ENCODE measurements at regions not wholly inside any gene's neighbourhood (a gene's known extent, or its start where the extent isn't known, plus 50 kb on each side); places are given as distances from the start of the nearest gene placed in this dataset.

GRCh38 chr9:29514336-29514735 is 1941.1 kb upstream of the C9orf72 start:
- Histone ChIP-seq H3K4me1 (peaks cover 0 to 5% (median 0%) of the 10 kb centered on the region in 3 donors), H3K9me3 (no peaks in the 10 kb centered on the region), H3K27me3 (no peaks in the 10 kb centered on the region), H3K36me3 (no peaks in the 10 kb centered on the region), H3K27ac (no peak overlapping the region), H3K4me3 (no peak overlapping the region)
- TF ChIP-seq POLR2A (IDR thresholded peaks at IDR 0.05) (no peak), CTCF (IDR thresholded peaks at IDR 0.05) (no peak)
- DNase-seq: no peak
- intact Hi-C loops (cut with DNase I): no loop called here
- WGBS, 2 donors: 40 to 47% methylated on average over 9 to 10 of the region's 11 CpGs

- Histone ChIP-seq H3K27me3 (no peaks in the 10 kb centered on the region), H3K4me3 (no peak overlapping the region), H3K9me3 (no peaks in the 10 kb centered on the region), H3K36me3 (no peaks in the 10 kb centered on the region), H3K27ac (no peak overlapping the region), H3K4me1 (peaks cover 0 to 5% (median 0%) of the 10 kb centered on the region in 3 donors)
- intact Hi-C loops (cut with DNase I): no loop called here
- 57 to 75% methylated on average over 8 of the region's 8 CpGs for WGBS, 2 donors
- DNase-seq: no peak
- TF ChIP-seq POLR2A (IDR thresholded peaks at IDR 0.05): no peak
- no peak for TF ChIP-seq CTCF (IDR thresholded peaks at IDR 0.05)
Observed at GRCh38 chr9:29514862-29515261, 1941.6 kb upstream of the C9orf72 start.

- Histone ChIP-seq H3K36me3 (no peaks in the 10 kb centered on the region), H3K27me3 (no peaks in the 10 kb centered on the region), H3K27ac (no peak overlapping the region), H3K9me3 (no peaks in the 10 kb centered on the region), H3K4me3 (no peak overlapping the region), H3K4me1 (peaks cover 0 to 11% (median 0%) of the 10 kb centered on the region in 3 donors)
- intact Hi-C loops (cut with DNase I): no loop called here
- DNase-seq: no peak
- TF ChIP-seq POLR2A (IDR thresholded peaks at IDR 0.05): no peak
- no peak for TF ChIP-seq CTCF (IDR thresholded peaks at IDR 0.05)
- WGBS, 2 donors: 88 to 89% methylated on average over 3 of the region's 3 CpGs
Observed at GRCh38 chr9:29548436-29548835, 1975.2 kb upstream of the C9orf72 start.

- H3K36me3 ChIP-seq: no peaks in the 10 kb centered on the region
- no peak overlapping the region for H3K4me3 ChIP-seq
- no peaks in the 10 kb centered on the region for H3K27me3 ChIP-seq
- H3K4me1 ChIP-seq: peaks cover 0 to 29% (median 0%) of the 10 kb centered on the region in 3 donors
- H3K27ac ChIP-seq: no peak overlapping the region
- TF ChIP-seq POLR2A (IDR thresholded peaks at IDR 0.05): no peak
- no peak for TF ChIP-seq CTCF (IDR thresholded peaks at IDR 0.05)
- no peak for DNase-seq
- intact Hi-C loops (cut with DNase I): no loop called here
- H3K9me3 ChIP-seq: no peaks in the 10 kb centered on the region
Observed at GRCh38 chr9:29555502-29555901, 1982.2 kb upstream of the C9orf72 start.

- H3K4me3 ChIP-seq: no peak overlapping the region
- H3K36me3 ChIP-seq: no peaks in the 10 kb centered on the region
- H3K9me3 ChIP-seq: no peaks in the 10 kb centered on the region
- peaks cover 0 to 22% (median 0%) of the 10 kb centered on the region in 3 donors for H3K4me1 ChIP-seq
- TF ChIP-seq POLR2A (IDR thresholded peaks at IDR 0.05): no peak
- TF ChIP-seq CTCF (IDR thresholded peaks at IDR 0.05): peak in 1 of 6 experiments; percentile 5
- WGBS, 2 donors: 8 to 36% methylated on average over 3 of the region's 3 CpGs
- H3K27me3 ChIP-seq: no peaks in the 10 kb centered on the region
- no peak for DNase-seq
- peak overlapping the region in 2 of 4 donors; percentile 66 to 70 for H3K27ac ChIP-seq
- intact Hi-C loops (cut with DNase I): no loop called here
Observed at GRCh38 chr9:29556317-29556716, 1983.0 kb upstream of the C9orf72 start.
